Retina (tissue), 1 donor: ENCODE measurements at regions not wholly inside any gene's neighbourhood (a gene's known extent, or its start where the extent isn't known, plus 50 kb on each side); places are given as distances from the start of the nearest gene placed in this dataset.
"Not testable (repeated sequence)": the region's sequence is repeated elsewhere in the genome, so short reads cannot be mapped to it uniquely, and the experiment has no call there.

Experiments
- DNase-seq: peaks from one replicate; pipeline ENCODE4 v3.0.0-alpha.2; 2016

DNA sequence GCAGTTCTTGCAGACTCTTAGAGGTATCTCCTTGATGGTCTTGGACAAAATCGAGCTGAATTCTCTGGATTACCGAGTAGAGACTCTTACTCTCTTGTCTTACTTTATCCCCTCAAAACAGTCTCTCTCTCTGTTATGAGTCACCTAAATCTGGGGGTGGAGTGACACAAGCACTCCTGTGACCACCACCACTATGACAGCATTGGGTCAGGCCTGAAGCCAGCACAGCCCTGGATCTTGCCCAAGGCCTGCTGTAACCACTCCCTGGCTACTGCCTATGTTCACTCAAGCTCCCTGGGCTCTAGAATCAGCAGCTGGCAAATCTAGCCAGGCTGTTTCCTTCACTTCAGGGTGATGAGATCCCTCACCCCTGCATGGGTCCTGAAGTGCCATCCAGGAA lies 662.5 kb downstream of the LUZP2 start:
- no peak for DNase-seq

- no peak for DNase-seq
These were observed 666.6 kb downstream of the LUZP2 start for GRCh38 chr11:25163421-25163820.

DNA sequence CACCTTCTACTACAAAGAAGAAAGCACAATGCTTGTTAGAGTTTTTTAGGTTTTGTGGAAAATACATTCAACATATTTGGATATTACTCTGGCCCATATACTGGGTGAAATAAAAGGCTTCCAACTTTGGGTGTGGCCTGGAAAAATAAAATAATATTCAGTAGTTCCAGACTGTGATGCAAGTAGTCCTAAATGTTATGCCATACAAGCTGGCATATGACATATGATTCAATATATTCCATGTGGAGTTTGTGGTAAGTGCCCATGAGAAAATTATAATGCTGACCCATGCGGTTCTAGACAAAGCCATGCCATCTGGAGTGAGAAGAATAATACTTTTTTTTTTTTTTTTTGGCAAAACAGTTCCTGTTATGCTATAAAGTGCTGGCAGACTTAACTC lies 683.3 kb downstream of the LUZP2 start:
- no peak for DNase-seq

DNA sequence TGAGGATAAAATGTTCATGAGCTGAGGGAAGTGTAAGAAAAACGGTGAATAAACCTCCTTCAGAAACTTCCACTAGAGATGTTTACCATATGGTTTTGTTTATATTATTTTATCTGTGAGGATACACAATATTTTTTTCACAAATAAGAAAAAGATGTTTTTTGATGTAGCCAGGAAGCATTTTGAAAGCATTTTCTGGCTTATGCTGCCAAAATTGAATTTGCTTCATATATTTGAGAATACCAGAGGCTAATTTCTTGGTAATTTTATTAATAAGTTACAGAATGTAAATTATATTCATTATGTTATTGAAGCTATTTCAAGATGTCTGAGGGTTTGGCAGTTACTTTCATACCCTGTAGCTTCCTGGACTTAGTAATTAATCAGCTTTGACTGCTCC lies 686.6 kb downstream of the LUZP2 start:
- DNase-seq: no peak

- no peak for DNase-seq
These were observed 700.7 kb downstream of the LUZP2 start for GRCh38 chr11:25197515-25197914.

- DNase-seq: no peak
These were observed 701.9 kb downstream of the LUZP2 start for GRCh38 chr11:25198704-25199103.

GRCh38 chr11:25200925-25201324 lies 704.1 kb downstream of the LUZP2 start:
- DNase-seq: no peak

DNA sequence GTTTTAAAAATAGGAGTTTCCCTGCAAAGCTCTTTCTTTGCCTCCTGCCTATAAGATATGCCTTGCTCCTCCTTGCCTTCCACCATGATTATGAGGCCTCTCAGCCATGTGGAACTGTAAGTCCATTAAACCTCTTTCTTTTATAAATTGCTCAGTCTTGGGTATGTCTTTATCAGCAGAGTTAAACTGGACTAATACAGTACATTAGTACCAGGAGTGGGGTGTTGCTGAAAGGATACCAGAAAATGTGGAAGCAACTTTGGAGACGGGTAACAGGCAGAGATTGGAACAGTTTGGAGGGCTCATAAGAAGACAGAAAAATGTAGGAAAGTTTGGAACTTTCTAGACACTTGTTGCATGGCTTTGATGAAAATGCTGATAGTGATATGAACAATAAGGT lies 709.9 kb downstream of the LUZP2 start:
- DNase-seq: no peak

DNA sequence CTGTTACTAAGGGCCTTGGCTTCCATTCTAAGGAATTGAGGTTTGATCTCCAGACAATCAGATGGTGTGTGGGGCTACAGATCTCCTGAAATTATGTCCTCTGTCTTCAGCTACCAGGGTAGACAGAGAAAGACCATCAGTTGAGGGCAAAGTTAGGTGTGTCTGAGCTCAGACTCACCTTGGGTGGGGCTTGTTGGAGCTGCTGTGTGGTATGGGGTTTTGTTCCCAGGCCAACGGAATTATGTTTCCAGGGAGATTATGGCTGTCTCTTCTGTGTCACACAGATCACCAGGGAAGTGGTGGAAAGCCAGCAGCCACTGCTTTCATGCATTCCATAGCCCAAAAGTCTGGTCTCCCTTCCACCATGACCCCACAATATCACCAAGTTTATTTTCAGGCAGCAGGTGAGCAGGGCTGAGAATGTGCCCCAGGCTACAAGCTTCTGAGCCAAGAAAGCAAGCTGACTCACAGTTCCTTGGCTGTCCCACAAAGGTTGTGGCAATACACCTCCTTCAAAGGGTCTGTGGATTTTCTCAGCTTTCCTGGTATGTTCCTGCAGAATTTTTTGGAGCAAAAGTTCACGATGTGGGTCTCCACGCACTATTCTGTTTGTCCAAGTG lies 714.9 kb downstream of the LUZP2 start:
- DNase-seq: no peak

DNA sequence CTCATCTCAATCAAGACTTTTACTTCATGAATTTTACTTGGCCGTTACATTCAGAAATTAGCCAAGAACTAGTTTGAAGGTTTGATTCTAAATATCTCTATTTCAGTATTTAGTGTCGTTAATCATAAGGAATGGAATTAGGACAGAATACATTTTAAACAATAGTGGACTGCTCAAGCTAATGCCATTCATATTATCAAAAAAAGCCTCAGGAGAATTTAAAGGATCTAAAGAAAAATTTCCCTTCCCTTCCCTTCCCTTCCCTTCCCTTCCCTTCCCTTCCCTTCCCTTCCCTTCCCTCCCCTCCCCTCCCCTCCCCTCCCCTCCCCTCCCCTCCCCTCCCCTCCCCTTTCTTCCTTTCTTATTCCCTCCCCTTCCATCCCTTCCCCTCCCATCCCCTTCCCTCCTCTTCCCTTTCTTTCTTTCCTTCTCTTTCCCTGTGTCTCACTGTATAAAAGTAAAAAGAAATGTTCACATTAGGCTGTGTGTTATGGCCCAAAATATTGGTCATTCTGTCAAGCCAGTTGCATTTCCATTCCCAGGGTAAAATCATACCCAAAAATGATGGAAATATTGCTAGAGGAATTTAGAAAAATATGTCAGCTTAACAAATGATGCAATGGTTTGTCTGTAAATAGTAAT lies 717.8 kb downstream of the LUZP2 start:
- no peak for DNase-seq

DNA sequence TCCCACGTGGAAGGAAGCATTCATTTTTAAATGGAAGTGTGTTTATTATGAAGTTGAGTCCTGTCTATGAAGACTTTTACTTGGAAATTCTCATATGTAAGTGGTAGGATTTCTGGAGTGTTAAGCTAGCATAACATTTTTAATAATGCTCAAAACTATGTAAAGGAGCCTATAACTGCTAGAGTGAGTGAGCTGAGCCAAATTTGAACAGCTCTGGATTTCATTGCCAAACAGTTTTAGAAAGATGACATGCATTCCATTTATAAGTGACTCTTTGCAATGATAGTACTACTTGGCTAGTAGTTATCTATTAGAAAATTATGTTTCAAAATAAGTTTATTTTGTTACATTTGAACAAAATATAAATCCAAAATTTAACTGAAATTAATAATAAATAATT lies 721.2 kb downstream of the LUZP2 start:
- DNase-seq: no peak

DNA sequence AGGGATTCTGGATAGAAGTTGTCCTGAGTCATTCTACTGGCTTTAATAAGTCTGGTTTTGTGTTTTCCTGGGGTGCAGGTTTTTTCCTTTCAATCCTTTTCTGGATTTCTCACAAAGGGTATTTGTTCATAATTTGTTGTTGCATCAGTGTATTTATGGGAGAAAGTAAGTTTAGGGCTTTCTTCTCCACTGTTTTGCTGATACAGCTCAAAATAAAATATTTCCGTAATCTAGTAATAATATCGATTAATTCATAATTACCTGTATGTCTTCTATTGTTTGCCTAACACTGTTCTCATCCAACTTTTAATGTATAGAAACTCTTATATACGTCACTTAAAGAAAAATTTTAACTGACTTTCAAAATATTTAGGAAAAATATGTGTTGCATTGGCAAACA lies 728.2 kb downstream of the LUZP2 start:
- DNase-seq: no peak

GRCh38 chr11:25242928-25243327 lies 746.1 kb downstream of the LUZP2 start:
- no peak for DNase-seq

DNA sequence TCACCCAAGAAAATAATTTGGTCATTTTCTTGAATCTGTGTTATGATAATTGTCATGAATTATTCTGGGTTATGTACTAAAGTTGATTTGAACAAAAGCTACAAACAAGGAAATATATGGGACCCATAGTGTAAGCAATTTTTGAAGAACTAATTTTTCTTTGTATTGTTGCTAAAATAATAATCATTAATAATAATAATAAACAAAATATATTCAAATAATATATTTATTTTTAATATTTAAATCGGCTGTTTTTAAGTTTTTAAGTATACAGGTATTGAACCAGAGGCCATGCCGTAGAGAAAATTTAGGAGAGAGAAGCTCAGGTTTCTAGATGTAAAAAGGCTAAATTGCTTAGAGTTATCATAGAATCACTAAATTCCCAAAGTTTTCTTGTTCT lies 747.3 kb downstream of the LUZP2 start:
- no peak for DNase-seq

- DNase-seq: no peak
These were observed 750.5 kb downstream of the LUZP2 start for GRCh38 chr11:25247336-25247735.

GRCh38 chr11:25252854-25253253 lies 756.0 kb downstream of the LUZP2 start:
- no peak for DNase-seq

DNA sequence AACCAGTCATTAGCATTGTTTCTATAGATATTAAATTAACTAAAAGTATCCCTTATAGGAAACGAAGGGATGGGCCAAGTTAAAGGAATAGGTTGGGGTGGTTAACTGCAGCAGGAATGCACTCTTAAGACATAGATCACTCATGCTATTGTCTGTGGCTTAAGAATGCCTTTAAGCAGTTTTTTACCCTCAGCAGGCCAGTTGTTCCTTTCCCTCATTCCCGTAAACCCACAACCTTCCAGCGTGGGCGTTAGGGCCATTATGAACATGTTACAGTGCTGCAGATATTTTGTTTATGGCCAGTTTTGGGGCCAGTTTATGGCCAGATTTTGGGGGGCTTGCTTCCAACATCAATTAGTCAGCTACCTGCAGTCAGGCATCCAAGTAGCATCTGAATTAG lies 767.0 kb downstream of the LUZP2 start:
- DNase-seq: not testable (repeated sequence)

GRCh38 chr11:25271301-25271700 lies 774.4 kb downstream of the LUZP2 start:
- no peak for DNase-seq

- no peak for DNase-seq
These were observed 775.4 kb downstream of the LUZP2 start for GRCh38 chr11:25272214-25272613.

DNA sequence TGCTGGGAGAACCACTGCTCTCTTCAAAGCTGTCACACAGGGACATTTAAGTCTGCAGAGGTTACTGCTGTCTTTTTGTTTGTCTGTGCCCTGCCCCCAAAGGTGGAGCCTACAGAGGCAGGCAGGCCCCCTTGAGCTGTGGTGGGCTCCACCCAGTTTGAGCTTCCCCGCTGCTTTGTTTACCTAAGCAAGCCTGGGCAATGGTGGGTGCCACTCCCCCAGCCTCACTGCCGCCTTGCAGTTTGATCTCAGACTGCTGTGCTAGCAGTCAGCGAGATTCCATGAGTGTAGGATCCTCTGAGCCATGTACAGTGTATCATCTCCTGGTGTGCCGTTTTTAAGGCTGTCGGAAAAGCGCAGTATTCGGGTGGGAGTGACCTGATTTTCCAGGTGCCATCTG lies 784.0 kb downstream of the LUZP2 start:
- DNase-seq: not testable (repeated sequence)

DNA sequence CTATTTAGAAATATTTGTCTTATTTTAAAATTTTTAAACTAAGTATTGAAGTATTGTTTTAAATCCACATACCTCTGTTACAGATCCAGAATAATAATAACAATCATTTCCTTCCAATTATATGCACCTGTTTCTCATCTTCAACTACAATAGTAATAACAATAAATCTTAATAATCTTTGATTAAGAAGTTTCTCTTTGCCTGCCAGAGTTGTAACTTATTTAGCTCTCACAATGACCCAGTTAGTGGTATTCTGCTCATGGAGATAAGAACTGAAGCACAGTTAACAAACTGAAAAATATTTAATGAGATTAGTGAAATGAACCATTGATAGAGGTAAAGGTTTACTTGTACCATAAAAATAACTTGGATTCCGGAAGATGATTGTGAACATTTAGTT lies 796.3 kb downstream of the LUZP2 start:
- no peak for DNase-seq

DNA sequence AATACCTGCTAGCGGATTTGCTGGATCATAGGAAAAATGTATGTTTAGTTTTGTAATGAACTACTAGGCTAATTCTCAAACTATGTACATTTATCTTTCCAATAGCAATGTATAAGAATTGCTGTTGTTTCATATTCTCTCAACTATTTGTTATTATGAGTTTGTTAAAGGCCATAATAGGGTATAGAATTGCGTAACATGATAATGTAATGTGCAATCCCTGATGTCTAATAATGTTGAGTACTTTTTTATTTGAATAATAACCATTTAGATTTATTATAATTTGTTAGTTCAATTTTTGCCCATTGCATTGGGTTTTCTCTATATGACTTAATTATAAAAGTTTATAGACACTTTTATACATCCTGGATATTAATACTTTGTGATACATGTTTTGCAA lies 801.6 kb downstream of the LUZP2 start:
- no peak for DNase-seq

GRCh38 chr11:25309818-25310217 lies 813.0 kb downstream of the LUZP2 start:
- DNase-seq: no peak

DNA sequence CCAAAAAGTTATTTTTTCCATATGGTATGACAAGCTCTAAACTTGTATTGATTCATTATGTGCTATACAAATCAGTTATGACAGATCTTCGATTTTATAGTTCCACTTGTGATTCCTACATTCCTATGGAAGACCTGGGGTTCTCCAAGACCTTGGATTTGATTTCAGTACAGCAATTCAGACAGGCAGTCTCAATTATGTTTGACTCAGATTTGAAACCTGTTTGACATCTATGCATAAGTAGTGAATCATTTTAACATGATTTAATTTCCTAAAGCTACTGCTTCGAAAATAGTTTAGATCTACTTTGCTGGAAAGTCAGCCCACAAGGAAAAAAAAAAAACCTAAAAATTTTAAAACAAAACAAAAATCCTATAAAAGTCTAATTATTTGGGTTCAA lies 820.4 kb downstream of the LUZP2 start:
- no peak for DNase-seq

DNA sequence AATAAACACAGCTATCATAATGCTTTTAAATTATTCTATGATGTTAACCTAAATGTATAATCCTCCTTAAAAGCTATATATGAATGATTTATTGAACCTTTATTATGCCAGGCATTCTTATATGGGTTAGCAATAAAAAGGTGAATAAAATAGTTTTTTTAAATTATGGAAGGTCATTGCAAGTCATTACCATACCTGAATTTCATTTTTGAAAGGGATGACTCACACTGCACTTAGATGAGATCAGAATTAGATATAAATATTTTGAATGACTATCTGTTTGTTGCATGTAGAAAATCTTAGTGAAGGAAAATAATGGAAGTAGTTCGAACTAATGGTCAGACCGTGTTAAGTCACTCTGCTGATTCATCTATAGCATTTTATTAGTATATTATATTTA lies 822.3 kb downstream of the LUZP2 start:
- DNase-seq: no peak
